ENCODE measurements at regions not wholly inside any gene's neighbourhood (a gene's known extent, or its start where the extent isn't known, plus 50 kb on each side); places are given as distances from the start of the nearest gene placed in this dataset.

- DNase-seq, result no peak
- no peak for ATAC-seq
- H3K36me3 Mint-ChIP-seq (ENCODE audit: low read depth), result no peaks in the 10 kb centered on the region
- H3K4me1 Mint-ChIP-seq (ENCODE audit: low read depth), result no peaks in the 10 kb centered on the region
- H3K9me3 Mint-ChIP-seq, result no peaks in the 10 kb centered on the region
- no peaks in the 10 kb centered on the region for H3K27me3 Mint-ChIP-seq
- intact Hi-C loops (cut with micrococcal nuclease), result no loop called here
- H3K27ac Mint-ChIP-seq, result no peak overlapping the region
- no peak for TF ChIP-seq CTCF (IDR thresholded peaks at IDR 0.05)
- CTCF ChIA-PET, result interaction anchor here (1.1 kb wide), 1 partner anchor 431 kb away, joined by 3 read pairs; no protein-coding TSS in a partner anchor
- POLR2A ChIA-PET, result no interaction called here
- H3K4me3 Mint-ChIP-seq, result no peak overlapping the region
These were observed 167.1 kb upstream of the FAM3C start for GRCh38 chr7:121563177-121563576.

GRCh38 chr7:121562259-121562658, 166.2 kb upstream of the FAM3C start:
- TF ChIP-seq CTCF (IDR thresholded peaks at IDR 0.05), result no peak
- POLR2A ChIA-PET, result no interaction called here
- peaks cover 3% of the 10 kb centered on the region for H3K4me1 Mint-ChIP-seq (ENCODE audit: low read depth)
- ATAC-seq (no peak), DNase-seq (no peak)
- H3K27ac Mint-ChIP-seq, result no peak overlapping the region
- no peak overlapping the region for H3K4me3 Mint-ChIP-seq
- no peaks in the 10 kb centered on the region for H3K36me3 Mint-ChIP-seq (ENCODE audit: low read depth)
- intact Hi-C loops (cut with micrococcal nuclease), result no loop called here
- no peaks in the 10 kb centered on the region for H3K9me3 Mint-ChIP-seq
- H3K27me3 Mint-ChIP-seq, result no peaks in the 10 kb centered on the region
- CTCF ChIA-PET, result no interaction called here

- Mint-ChIP-seq H3K27me3 (no peaks in the 10 kb centered on the region), H3K4me1 (ENCODE audit: low read depth) (peaks cover 4% of the 10 kb centered on the region), H3K9me3 (no peaks in the 10 kb centered on the region), H3K36me3 (ENCODE audit: low read depth) (no peaks in the 10 kb centered on the region), H3K4me3 (no peak overlapping the region), H3K27ac (no peak overlapping the region)
- intact Hi-C loops (cut with micrococcal nuclease), result no loop called here
- no peak for ATAC-seq
- no peak for DNase-seq
- ChIA-PET POLR2A (no interaction called here), CTCF (interaction anchor here (1.1 kb wide), 1 partner anchor 17 kb away, joined by 3 read pairs; no protein-coding TSS in a partner anchor)
- TF ChIP-seq CTCF (IDR thresholded peaks at IDR 0.05), result no peak
These were observed 165.6 kb upstream of the FAM3C start for GRCh38 chr7:121561717-121562116.

- Mint-ChIP-seq H3K27ac (no peak overlapping the region), H3K27me3 (no peaks in the 10 kb centered on the region), H3K4me1 (ENCODE audit: low read depth) (peaks cover 4% of the 10 kb centered on the region), H3K9me3 (no peaks in the 10 kb centered on the region), H3K4me3 (no peak overlapping the region), H3K36me3 (ENCODE audit: low read depth) (no peaks in the 10 kb centered on the region)
- no peak for TF ChIP-seq CTCF (IDR thresholded peaks at IDR 0.05)
- DNase-seq, result no peak
- ChIA-PET POLR2A (no interaction called here), CTCF (interaction anchor here (1.1 kb wide), 1 partner anchor 16 kb away, joined by 3 read pairs; no protein-coding TSS in a partner anchor)
- ATAC-seq, result no peak
- intact Hi-C loops (cut with micrococcal nuclease), result no loop called here
These were observed 164.3 kb upstream of the FAM3C start for GRCh38 chr7:121560267-121560990.

GRCh38 chr7:121558288-121558687, 162.2 kb upstream of the FAM3C start:
- Mint-ChIP-seq H3K27me3 (peaks cover 3% of the 10 kb centered on the region), H3K4me1 (ENCODE audit: low read depth) (peaks cover 4% of the 10 kb centered on the region), H3K4me3 (no peak overlapping the region), H3K9me3 (no peaks in the 10 kb centered on the region), H3K36me3 (ENCODE audit: low read depth) (no peaks in the 10 kb centered on the region), H3K27ac (no peak overlapping the region)
- ATAC-seq, result no peak
- no peak for DNase-seq
- CTCF ChIA-PET, result interaction anchor here (1.4 kb wide), 1 partner anchor 10 kb away, joined by 5 read pairs; no protein-coding TSS in a partner anchor
- POLR2A ChIA-PET, result no interaction called here
- TF ChIP-seq CTCF (IDR thresholded peaks at IDR 0.05), result no peak
- intact Hi-C loops (cut with micrococcal nuclease), result no loop called here
